Activated CD8-positive, alpha-beta T cell treated with anti-CD3 and anti-CD28 coated beads for 36 hours (primary cell): ENCODE measurements at regions not wholly inside any gene's neighbourhood (a gene's known extent, or its start where the extent isn't known, plus 50 kb on each side); places are given as distances from the start of the nearest gene placed in this dataset.

Experiments used
- ATAC-seq: fragments of 200-7000 bp; cut with Tn5 transposase; one replicate; pipeline ENCODE4 v1.10.0; 2021; ENCODE audit warnings: mild to moderate bottlenecking, moderate library complexity
- CTCF ChIA-PET: fragments of 350-600 bp; sonication (Branson Sonifier 250); formaldehyde crosslinking; loops from one replicate; lab custom pipeline; 2021; ENCODE audit warnings: antibody characterized with exemption; lab: Charles Lee
- POLR2A ChIA-PET: fragments of 350-600 bp; sonication (Branson Sonifier 250); formaldehyde crosslinking; loops from one replicate; lab custom pipeline; 2021; ENCODE audit warnings: antibody characterized with exemption; lab: Charles Lee
- DNase-seq: peaks from one replicate; pipeline ENCODE4 v3.0.0-alpha.2; 2020
- H3K27ac Mint-ChIP-seq: one replicate; pipeline ENCODE4 v1.8.0; 2021; ENCODE audit warnings: mild to moderate bottlenecking, mixed read lengths
- H3K27me3 Mint-ChIP-seq: one replicate; pipeline ENCODE4 v1.8.0; 2021; ENCODE audit warnings: mixed read lengths
- H3K36me3 Mint-ChIP-seq: one replicate; pipeline ENCODE4 v1.8.0; 2021; ENCODE audit warnings: low read depth, mixed read lengths
- H3K4me1 Mint-ChIP-seq: one replicate; pipeline ENCODE4 v1.8.0; 2021; ENCODE audit warnings: low read depth, mixed read lengths
- H3K4me3 Mint-ChIP-seq: one replicate; pipeline ENCODE4 v1.8.0; 2021; ENCODE audit warnings: mild to moderate bottlenecking, moderate library complexity, mixed read lengths
- H3K9me3 Mint-ChIP-seq: one replicate; pipeline ENCODE4 v1.8.0; 2021; ENCODE audit warnings: mixed read lengths
- CTCF ChIP-seq: fragments of 200-600 bp; IDR thresholded peaks from one replicate; pipeline ENCODE4 v1.8.0; 2022; ENCODE audit warnings: antibody characterized with exemption, mild to moderate bottlenecking
- intact Hi-C: fragments of 100-400 bp; cut with micrococcal nuclease; formaldehyde crosslinking; loops from one replicate; pipeline ENCODE4 v1.10.0; 2022

GRCh38 chr4:37533286-37534033, 152.7 kb downstream of the RELL1 start:
- ChIA-PET POLR2A (no interaction called here), CTCF (interaction anchor here (2.6 kb wide), 1 partner anchor 33 kb away, joined by 8 read pairs; no protein-coding TSS in a partner anchor)
- Mint-ChIP-seq H3K27ac (no peak overlapping the region), H3K4me1 (no peaks in the 10 kb centered on the region), H3K9me3 (no peaks in the 10 kb centered on the region), H3K4me3 (no peak overlapping the region), H3K36me3 (no peaks in the 10 kb centered on the region), H3K27me3 (no peaks in the 10 kb centered on the region)
- intact Hi-C loops: no loop called here
- no peak for TF ChIP-seq CTCF
- no peak for ATAC-seq
- DNase-seq: no peak

GRCh38 chr4:37531151-37531550, 155.0 kb downstream of the RELL1 start:
- Mint-ChIP-seq H3K36me3 (no peaks in the 10 kb centered on the region), H3K4me1 (no peaks in the 10 kb centered on the region), H3K9me3 (no peaks in the 10 kb centered on the region), H3K4me3 (no peak overlapping the region), H3K27ac (no peak overlapping the region), H3K27me3 (no peaks in the 10 kb centered on the region)
- intact Hi-C loops: no loop called here
- CTCF ChIA-PET: no interaction called here
- no peak for TF ChIP-seq CTCF
- POLR2A ChIA-PET: no interaction called here
- no peak for ATAC-seq
- no peak for DNase-seq

- no peak for ATAC-seq
- ChIA-PET POLR2A (no interaction called here), CTCF (no interaction called here)
- DNase-seq: no peak
- Mint-ChIP-seq H3K27ac (no peak overlapping the region), H3K4me3 (no peak overlapping the region), H3K27me3 (no peaks in the 10 kb centered on the region), H3K4me1 (no peaks in the 10 kb centered on the region), H3K9me3 (no peaks in the 10 kb centered on the region), H3K36me3 (no peaks in the 10 kb centered on the region)
- intact Hi-C loops: no loop called here
- no peak for TF ChIP-seq CTCF
Observed at GRCh38 chr4:37530451-37530850, 155.7 kb downstream of the RELL1 start.

DNA sequence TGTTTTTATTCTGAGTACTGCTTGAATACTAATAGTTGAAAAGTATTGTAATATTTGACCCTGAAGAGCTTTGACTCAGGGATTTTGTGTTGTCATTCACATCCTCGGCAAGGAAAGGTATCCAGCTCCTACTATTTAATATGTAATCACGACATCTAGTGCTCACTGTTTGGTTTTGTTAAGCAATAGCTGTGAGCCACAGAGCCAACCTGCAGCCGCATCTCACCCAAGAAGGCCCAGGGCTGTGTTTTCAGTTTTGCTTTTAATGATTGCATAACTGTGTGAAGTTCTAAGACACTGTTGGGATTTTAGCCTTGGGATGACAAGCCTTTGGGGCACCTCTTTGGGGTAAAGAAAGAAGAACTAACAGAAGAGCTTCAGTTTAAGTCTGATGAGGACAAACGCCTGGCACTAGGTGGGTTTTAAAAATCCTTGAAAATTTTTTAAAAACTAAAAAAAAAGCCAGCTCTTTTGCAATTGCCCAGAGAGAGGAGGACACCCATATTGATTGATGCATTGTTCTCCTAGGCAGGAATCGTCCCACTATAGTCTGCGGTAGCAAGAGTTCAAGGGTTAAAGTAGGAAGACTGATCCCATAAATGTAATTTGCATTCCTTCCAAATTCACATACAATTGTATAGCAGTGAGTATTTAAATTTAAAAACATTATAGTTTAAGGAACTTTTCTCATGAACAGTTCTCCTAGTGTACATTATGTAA, 157.8 kb downstream of the RELL1 start:
- no peak for DNase-seq
- ATAC-seq: no peak
- no peak overlapping the region for H3K27ac Mint-ChIP-seq
- no peaks in the 10 kb centered on the region for H3K9me3 Mint-ChIP-seq
- CTCF ChIA-PET: no interaction called here
- intact Hi-C loops: no loop called here
- no peaks in the 10 kb centered on the region for H3K36me3 Mint-ChIP-seq
- H3K4me3 Mint-ChIP-seq: no peak overlapping the region
- TF ChIP-seq CTCF: no peak
- H3K4me1 Mint-ChIP-seq: no peaks in the 10 kb centered on the region
- H3K27me3 Mint-ChIP-seq: no peaks in the 10 kb centered on the region
- POLR2A ChIA-PET: no interaction called here

GRCh38 chr4:37524267-37524666, 161.9 kb downstream of the RELL1 start:
- no peak overlapping the region for H3K4me3 Mint-ChIP-seq
- no peaks in the 10 kb centered on the region for H3K27me3 Mint-ChIP-seq
- ATAC-seq (no peak), DNase-seq (no peak)
- TF ChIP-seq CTCF: no peak
- no peak overlapping the region for H3K27ac Mint-ChIP-seq
- ChIA-PET POLR2A (no interaction called here), CTCF (no interaction called here)
- intact Hi-C loops: no loop called here
- H3K9me3 Mint-ChIP-seq: peaks cover 5% of the 10 kb centered on the region
- no peaks in the 10 kb centered on the region for H3K4me1 Mint-ChIP-seq
- H3K36me3 Mint-ChIP-seq: no peaks in the 10 kb centered on the region
